ENCODE measurements at regions not wholly inside any gene's neighbourhood (a gene's known extent, or its start where the extent isn't known, plus 50 kb on each side); places are given as distances from the start of the nearest gene placed in this dataset.

DNA sequence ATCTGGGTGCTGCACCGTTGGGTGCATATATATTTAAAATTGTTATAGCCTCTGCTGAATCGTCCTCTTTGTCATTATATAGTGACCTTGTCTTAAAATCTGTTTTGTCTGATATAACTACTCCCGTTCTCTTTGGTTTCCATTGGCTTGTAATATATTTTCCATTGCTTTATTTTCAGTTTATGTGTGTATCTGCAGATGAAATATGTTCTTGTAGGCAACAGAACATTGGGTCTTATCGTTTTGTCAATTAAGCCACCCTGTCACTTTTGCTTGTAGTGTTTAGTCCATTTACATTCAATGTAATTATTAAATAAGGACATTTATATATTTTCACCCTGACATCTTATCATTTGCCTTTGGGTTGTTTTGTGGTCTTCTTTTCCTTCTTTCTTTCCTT lies 933.9 kb downstream of the EPHA7 start:
- H2AFZ ChIP-seq (ENCODE audit: low read depth, low read length): no peak overlapping the region
- H3K79me2 ChIP-seq (replicated peaks; ENCODE audit: insufficient read depth, low read length): no peaks in the 10 kb centered on the region
- no peaks in the 10 kb centered on the region for H3K36me3 ChIP-seq (ENCODE audit: insufficient read depth, low read length)
- no peaks in the 10 kb centered on the region for H3K9me3 ChIP-seq (ENCODE audit: low read length)
- H3F3A ChIP-seq (ENCODE audit: insufficient read depth, low read length, poor library complexity, severe bottlenecking): no peaks in the 10 kb centered on the region
- no peaks in the 10 kb centered on the region for H4K20me1 ChIP-seq (ENCODE audit: insufficient read depth)
- no peak overlapping the region for H3K4me3 ChIP-seq (ENCODE audit: low read length)
- no peak overlapping the region for H3K27ac ChIP-seq (ENCODE audit: low read length)
- H3K4me2 ChIP-seq (ENCODE audit: low read length): no peak overlapping the region
- H3K9me2 ChIP-seq (ENCODE audit: insufficient read depth, low read length): no peaks in the 10 kb centered on the region
- H3K9ac ChIP-seq (ENCODE audit: low read length): no peak overlapping the region
- no peak for TF ChIP-seq MXI1 (conservative IDR thresholded peaks at IDR 0.05; ENCODE audit: poor library complexity, severe bottlenecking)
- TF ChIP-seq TAF1 (IDR thresholded peaks at IDR 0.05; ENCODE audit: low read depth): no peak
- no peaks in the 10 kb centered on the region for H3K27me3 ChIP-seq (ENCODE audit: insufficient read depth, low read depth, low read length)

DNA sequence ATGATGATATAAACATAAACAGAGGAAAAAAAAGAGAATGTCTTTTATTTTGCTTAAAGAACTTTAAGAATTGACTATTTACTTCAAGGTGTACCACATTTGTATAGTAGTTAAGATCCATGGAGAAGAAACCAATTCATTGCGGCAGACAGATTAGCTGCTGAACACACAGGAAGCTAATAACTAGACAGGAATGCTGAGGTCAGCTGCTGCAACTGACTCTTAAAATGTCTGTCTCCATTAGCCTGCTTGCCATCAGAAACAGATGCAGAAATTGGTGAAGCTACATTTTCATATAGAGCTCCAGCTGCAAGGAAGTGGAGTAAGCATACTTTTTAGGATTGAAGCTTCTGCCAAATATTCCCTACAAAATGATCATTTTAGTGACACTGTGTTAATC lies 939.5 kb downstream of the EPHA7 start:
- H3K27me3 ChIP-seq (ENCODE audit: insufficient read depth, low read depth, low read length): no peaks in the 10 kb centered on the region
- no peaks in the 10 kb centered on the region for H3K36me3 ChIP-seq (ENCODE audit: insufficient read depth, low read length)
- H3K9ac ChIP-seq (ENCODE audit: low read length): no peak overlapping the region
- H3K9me3 ChIP-seq (ENCODE audit: low read length): no peaks in the 10 kb centered on the region
- H3K9me2 ChIP-seq (ENCODE audit: insufficient read depth, low read length): no peaks in the 10 kb centered on the region
- no peaks in the 10 kb centered on the region for H3K79me2 ChIP-seq (replicated peaks; ENCODE audit: insufficient read depth, low read length)
- H3K4me2 ChIP-seq (ENCODE audit: low read length): no peak overlapping the region
- no peak overlapping the region for H3K27ac ChIP-seq (ENCODE audit: low read length)
- no peak overlapping the region for H2AFZ ChIP-seq (ENCODE audit: low read depth, low read length)
- H4K20me1 ChIP-seq (ENCODE audit: insufficient read depth): no peaks in the 10 kb centered on the region
- no peaks in the 10 kb centered on the region for H3F3A ChIP-seq (ENCODE audit: insufficient read depth, low read length, poor library complexity, severe bottlenecking)
- H3K4me3 ChIP-seq (ENCODE audit: low read length): no peak overlapping the region
- TF ChIP-seq SMC3 (conservative IDR thresholded peaks at IDR 0.05; ENCODE audit: poor library complexity) (no peak), MXI1 (conservative IDR thresholded peaks at IDR 0.05; ENCODE audit: poor library complexity, severe bottlenecking) (no peak), EP300 (conservative IDR thresholded peaks at IDR 0.05; ENCODE audit: poor library complexity, severe bottlenecking) (no peak), EZH2 (IDR thresholded peaks at IDR 0.05; ENCODE audit: borderline replicate concordance, insufficient read depth, low read length, poor library complexity, severe bottlenecking) (no peak), RAD21 (conservative IDR thresholded peaks at IDR 0.05) (no peak), POLR2AphosphoS5 (IDR thresholded peaks at IDR 0.05) (no peak), TAF1 (IDR thresholded peaks at IDR 0.05; ENCODE audit: low read depth) (no peak)
- TF ChIP-seq, protein P1, sequence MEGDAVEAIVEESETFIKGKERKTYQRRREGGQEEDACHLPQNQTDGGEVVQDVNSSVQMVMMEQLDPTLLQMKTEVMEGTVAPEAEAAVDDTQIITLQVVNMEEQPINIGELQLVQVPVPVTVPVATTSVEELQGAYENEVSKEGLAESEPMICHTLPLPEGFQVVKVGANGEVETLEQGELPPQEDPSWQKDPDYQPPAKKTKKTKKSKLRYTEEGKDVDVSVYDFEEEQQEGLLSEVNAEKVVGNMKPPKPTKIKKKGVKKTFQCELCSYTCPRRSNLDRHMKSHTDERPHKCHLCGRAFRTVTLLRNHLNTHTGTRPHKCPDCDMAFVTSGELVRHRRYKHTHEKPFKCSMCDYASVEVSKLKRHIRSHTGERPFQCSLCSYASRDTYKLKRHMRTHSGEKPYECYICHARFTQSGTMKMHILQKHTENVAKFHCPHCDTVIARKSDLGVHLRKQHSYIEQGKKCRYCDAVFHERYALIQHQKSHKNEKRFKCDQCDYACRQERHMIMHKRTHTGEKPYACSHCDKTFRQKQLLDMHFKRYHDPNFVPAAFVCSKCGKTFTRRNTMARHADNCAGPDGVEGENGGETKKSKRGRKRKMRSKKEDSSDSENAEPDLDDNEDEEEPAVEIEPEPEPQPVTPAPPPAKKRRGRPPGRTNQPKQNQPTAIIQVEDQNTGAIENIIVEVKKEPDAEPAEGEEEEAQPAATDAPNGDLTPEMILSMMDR (IDR thresholded peaks at IDR 0.05; ENCODE audit: poor library complexity, severe bottlenecking): no peak
- TF ChIP-seq, protein P2, sequence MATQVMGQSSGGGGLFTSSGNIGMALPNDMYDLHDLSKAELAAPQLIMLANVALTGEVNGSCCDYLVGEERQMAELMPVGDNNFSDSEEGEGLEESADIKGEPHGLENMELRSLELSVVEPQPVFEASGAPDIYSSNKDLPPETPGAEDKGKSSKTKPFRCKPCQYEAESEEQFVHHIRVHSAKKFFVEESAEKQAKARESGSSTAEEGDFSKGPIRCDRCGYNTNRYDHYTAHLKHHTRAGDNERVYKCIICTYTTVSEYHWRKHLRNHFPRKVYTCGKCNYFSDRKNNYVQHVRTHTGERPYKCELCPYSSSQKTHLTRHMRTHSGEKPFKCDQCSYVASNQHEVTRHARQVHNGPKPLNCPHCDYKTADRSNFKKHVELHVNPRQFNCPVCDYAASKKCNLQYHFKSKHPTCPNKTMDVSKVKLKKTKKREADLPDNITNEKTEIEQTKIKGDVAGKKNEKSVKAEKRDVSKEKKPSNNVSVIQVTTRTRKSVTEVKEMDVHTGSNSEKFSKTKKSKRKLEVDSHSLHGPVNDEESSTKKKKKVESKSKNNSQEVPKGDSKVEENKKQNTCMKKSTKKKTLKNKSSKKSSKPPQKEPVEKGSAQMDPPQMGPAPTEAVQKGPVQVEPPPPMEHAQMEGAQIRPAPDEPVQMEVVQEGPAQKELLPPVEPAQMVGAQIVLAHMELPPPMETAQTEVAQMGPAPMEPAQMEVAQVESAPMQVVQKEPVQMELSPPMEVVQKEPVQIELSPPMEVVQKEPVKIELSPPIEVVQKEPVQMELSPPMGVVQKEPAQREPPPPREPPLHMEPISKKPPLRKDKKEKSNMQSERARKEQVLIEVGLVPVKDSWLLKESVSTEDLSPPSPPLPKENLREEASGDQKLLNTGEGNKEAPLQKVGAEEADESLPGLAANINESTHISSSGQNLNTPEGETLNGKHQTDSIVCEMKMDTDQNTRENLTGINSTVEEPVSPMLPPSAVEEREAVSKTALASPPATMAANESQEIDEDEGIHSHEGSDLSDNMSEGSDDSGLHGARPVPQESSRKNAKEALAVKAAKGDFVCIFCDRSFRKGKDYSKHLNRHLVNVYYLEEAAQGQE (IDR thresholded peaks at IDR 0.05; ENCODE audit: borderline replicate concordance): no peak

DNA sequence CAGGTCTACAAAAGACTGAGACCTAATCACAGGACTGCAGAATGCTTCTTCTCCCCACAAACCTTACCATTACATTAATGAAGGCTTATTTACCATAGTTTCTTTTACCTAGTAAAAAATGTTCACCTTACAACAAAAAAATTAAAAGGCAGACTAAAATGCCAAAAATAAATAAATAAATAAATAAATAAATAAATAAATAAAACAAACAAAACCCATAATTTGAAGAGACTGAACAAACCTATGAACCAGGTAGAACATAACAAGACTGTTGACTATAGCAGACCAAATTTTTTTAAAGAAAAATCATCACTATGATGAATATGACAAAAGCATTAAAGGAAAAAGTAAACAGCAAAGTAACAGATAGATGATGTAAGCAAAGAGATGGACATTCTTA lies 946.3 kb downstream of the EPHA7 start:
- no peak overlapping the region for H3K4me3 ChIP-seq (ENCODE audit: low read length)
- no peak overlapping the region for H2AFZ ChIP-seq (ENCODE audit: low read depth, low read length)
- H3K79me2 ChIP-seq (replicated peaks; ENCODE audit: insufficient read depth, low read length): no peaks in the 10 kb centered on the region

More for the DNA sequence above, 946.3 kb downstream of the EPHA7 start:
- Histone ChIP-seq H4K20me1 (ENCODE audit: insufficient read depth) (no peaks in the 10 kb centered on the region), H3K9me3 (ENCODE audit: low read length) (no peaks in the 10 kb centered on the region), H3K36me3 (ENCODE audit: insufficient read depth, low read length) (no peaks in the 10 kb centered on the region), H3K4me2 (ENCODE audit: low read length) (no peak overlapping the region), H3K27ac (ENCODE audit: low read length) (no peak overlapping the region), H3K27me3 (ENCODE audit: insufficient read depth, low read depth, low read length) (no peaks in the 10 kb centered on the region), H3K9me2 (ENCODE audit: insufficient read depth, low read length) (no peaks in the 10 kb centered on the region), H3K9ac (ENCODE audit: low read length) (no peak overlapping the region), H3F3A (ENCODE audit: insufficient read depth, low read length, poor library complexity, severe bottlenecking) (no peaks in the 10 kb centered on the region)
- TF ChIP-seq, protein P1 (IDR thresholded peaks at IDR 0.05; ENCODE audit: poor library complexity, severe bottlenecking): no peak
- TF ChIP-seq POLR2AphosphoS5 (IDR thresholded peaks at IDR 0.05) (no peak), EP300 (conservative IDR thresholded peaks at IDR 0.05; ENCODE audit: poor library complexity, severe bottlenecking) (no peak), EZH2 (IDR thresholded peaks at IDR 0.05; ENCODE audit: borderline replicate concordance, insufficient read depth, low read length, poor library complexity, severe bottlenecking) (no peak), RAD21 (conservative IDR thresholded peaks at IDR 0.05) (no peak), TAF1 (IDR thresholded peaks at IDR 0.05; ENCODE audit: low read depth) (no peak), SMC3 (conservative IDR thresholded peaks at IDR 0.05; ENCODE audit: poor library complexity) (no peak), MXI1 (conservative IDR thresholded peaks at IDR 0.05; ENCODE audit: poor library complexity, severe bottlenecking) (no peak)
- TF ChIP-seq, protein P2 (IDR thresholded peaks at IDR 0.05; ENCODE audit: borderline replicate concordance): no peak
